Stomach (tissue), 8 donors: ENCODE measurements at regions not wholly inside any gene's neighbourhood (a gene's known extent, or its start where the extent isn't known, plus 50 kb on each side); places are given as distances from the start of the nearest gene placed in this dataset.
A peak's percentile ranks its signal among the peaks of the same experiment; 100 is the strongest.

Experiments used
- DNase-seq, 2 donors: peaks; one replicate each; pipeline versions ENCODE4 v3.0.0 to v3.0.0-alpha.2; 2013 to 2019
- H3K27ac ChIP-seq, 5 donors: fragments of 200-600 bp in 4 of 5; sonication (generic) in 4 of 5; one replicate each; pipeline ENCODE4 v1.5.1; 2013 to 2019; ENCODE audit warnings: mild to moderate bottlenecking in 1 of 5, moderate library complexity in 1 of 5
- H3K27me3 ChIP-seq, 3 donors: fragments of 200-600 bp; sonication (generic); one replicate each; pipeline ENCODE4 v1.5.1; 2017 to 2019; ENCODE audit warnings: mixed run types in 1 of 3
- H3K36me3 ChIP-seq, 4 donors: fragments of 200-600 bp; sonication (generic); 1 replicate in 3 of 4; 2 replicates in 1 of 4; pipeline ENCODE4 v1.5.1; 2016 to 2019
- H3K4me1 ChIP-seq, 4 donors: fragments of 200-600 bp; sonication (generic); one replicate each; pipeline ENCODE4 v1.5.1; 2016 to 2019
- H3K4me3 ChIP-seq, 4 donors: fragments of 200-600 bp; sonication (generic) in 3 of 4; one replicate each; pipeline ENCODE4 v1.5.1; 2016 to 2019; ENCODE audit warnings: mild to moderate bottlenecking in 1 of 4
- H3K9me3 ChIP-seq, 4 donors: fragments of 200-600 bp; sonication (generic); one replicate each; pipeline ENCODE4 v1.5.1; 2016 to 2019
- CTCF ChIP-seq, 7 experiments: fragments of 450-650 bp in 4 of 7; fragments of 200-600 bp in 3 of 7; sonication (generic) in 3 of 7; IDR thresholded peaks; one replicate each; pipeline ENCODE4 v1.5.1; 2016 to 2019; ENCODE audit warnings: antibody characterized with exemption in 7 of 7, control low read depth in 2 of 7, mild to moderate bottlenecking in 1 of 7
- EP300 ChIP-seq: sonication (generic); formaldehyde crosslinking; IDR thresholded peaks from one replicate; pipeline ENCODE4 v1.6.1; 2017; ENCODE audit warnings: antibody characterized with exemption
- POLR2A ChIP-seq, 4 donors: fragments of 450-650 bp; IDR thresholded peaks; one replicate each; pipeline ENCODE4 v1.6.1; 2016; ENCODE audit warnings: antibody characterized with exemption in 4 of 4, control low read depth in 2 of 4, mild to moderate bottlenecking in 1 of 4, moderate library complexity in 1 of 4
- POLR2AphosphoS5 ChIP-seq, 3 donors: sonication (generic); formaldehyde crosslinking; IDR thresholded peaks; one replicate each; pipeline ENCODE4 v1.6.1; 2016; ENCODE audit warnings: antibody characterized with exemption in 3 of 3
- WGBS, 5 donors: extraction: QIAGEN DNeasy Blood & Tissue Kit in 3 of 5; methylation state at CpG; one replicate each; pipeline versions ENCODE4 v1.1.5 to v1.1.7; 2013 to 2018; 5-methylcytosine and 5-hydroxymethylcytosine counted together
- intact Hi-C: fragments of 100-400 bp; cut with DNase I; formaldehyde crosslinking; loops from one replicate; pipeline ENCODE4 v1.15.1; 2023; ENCODE audit warnings: low total_unique reads
- donor health status: healthy with polysubstance abuse.
- donor health status: Bipolar disorder and iron deficiency.
- donor health status: healthy.

GRCh38 chr16:35414139-35414538 is 1954.7 kb downstream of the TP53TG3F start:
- no peaks in the 10 kb centered on the region for H3K27me3 ChIP-seq
- DNase-seq = no peak
- no peaks in the 10 kb centered on the region for H3K36me3 ChIP-seq
- no peaks in the 10 kb centered on the region for H3K4me1 ChIP-seq
- WGBS, 5 donors = 87 to 93% (median 92%) methylated on average over 13 to 14 of the region's 14 CpGs
- H3K27ac ChIP-seq = no peak overlapping the region
- no peak overlapping the region for H3K4me3 ChIP-seq
- peaks cover 0 to 36% (median 22%) of the 10 kb centered on the region in 4 donors for H3K9me3 ChIP-seq
- intact Hi-C loops = no loop called here
- TF ChIP-seq POLR2A (IDR thresholded peaks at IDR 0.05) = no peak
- no peak for TF ChIP-seq CTCF (IDR thresholded peaks at IDR 0.05)
- TF ChIP-seq POLR2AphosphoS5 (IDR thresholded peaks at IDR 0.05) = no peak
- no peak for TF ChIP-seq EP300

GRCh38 chr16:35414563-35414962 is 1955.2 kb downstream of the TP53TG3F start:
- Histone ChIP-seq H3K4me1 (no peaks in the 10 kb centered on the region), H3K27me3 (no peaks in the 10 kb centered on the region), H3K9me3 (peaks cover 0 to 36% (median 22%) of the 10 kb centered on the region in 4 donors), H3K36me3 (no peaks in the 10 kb centered on the region), H3K27ac (no peak overlapping the region), H3K4me3 (no peak overlapping the region)
- intact Hi-C loops = no loop called here
- WGBS, 5 donors = 74 to 87% (median 79%) methylated on average over 10 to 19 of the region's 19 CpGs
- no peak for DNase-seq
- TF ChIP-seq POLR2AphosphoS5 (IDR thresholded peaks at IDR 0.05) = no peak

- no peak overlapping the region for H3K27ac ChIP-seq
- 49 to 63% (median 53%) methylated on average over 31 to 32 of the region's 32 CpGs for WGBS, 5 donors
- no peak overlapping the region for H3K4me3 ChIP-seq
- TF ChIP-seq CTCF (IDR thresholded peaks at IDR 0.05) = no peak
- H3K27me3 ChIP-seq = no peaks in the 10 kb centered on the region
- H3K36me3 ChIP-seq = no peaks in the 10 kb centered on the region
- peaks cover 0 to 28% (median 11%) of the 10 kb centered on the region in 4 donors for H3K9me3 ChIP-seq
- intact Hi-C loops = no loop called here
- DNase-seq = no peak
- no peaks in the 10 kb centered on the region for H3K4me1 ChIP-seq
Measured at GRCh38 chr16:35425270-35425669, 1965.9 kb downstream of the TP53TG3F start.

GRCh38 chr16:35431829-35432663 is 1972.6 kb downstream of the TP53TG3F start:
- TF ChIP-seq CTCF (IDR thresholded peaks at IDR 0.05) (peak in 1 of 7 experiments; percentile 16), EP300 (no peak)
- no peak overlapping the region for H3K27ac ChIP-seq
- 0 to 9% (median 8%) methylated on average over 4 of the region's 4 CpGs for WGBS, 5 donors
- DNase-seq = no peak
- no peaks in the 10 kb centered on the region for H3K27me3 ChIP-seq
- no peaks in the 10 kb centered on the region for H3K36me3 ChIP-seq
- H3K9me3 ChIP-seq = peaks cover 0 to 32% (median 20%) of the 10 kb centered on the region in 4 donors
- H3K4me1 ChIP-seq = no peaks in the 10 kb centered on the region
- H3K4me3 ChIP-seq = no peak overlapping the region
- intact Hi-C loops = no loop called here

- Histone ChIP-seq H3K27me3 (no peaks in the 10 kb centered on the region), H3K4me3 (no peak overlapping the region), H3K9me3 (peaks cover 0 to 73% (median 37%) of the 10 kb centered on the region in 4 donors), H3K36me3 (no peaks in the 10 kb centered on the region), H3K27ac (no peak overlapping the region), H3K4me1 (no peaks in the 10 kb centered on the region)
- no peak for DNase-seq
- TF ChIP-seq EP300 (no peak), POLR2A (IDR thresholded peaks at IDR 0.05) (no peak), CTCF (IDR thresholded peaks at IDR 0.05) (no peak), POLR2AphosphoS5 (IDR thresholded peaks at IDR 0.05) (no peak)
- intact Hi-C loops = no loop called here
Measured at GRCh38 chr16:35440875-35441274, 1981.5 kb downstream of the TP53TG3F start.
